ENCODE measurements at regions not wholly inside any gene's neighbourhood (a gene's known extent, or its start where the extent isn't known, plus 50 kb on each side); places are given as distances from the start of the nearest gene placed in this dataset.

DNA sequence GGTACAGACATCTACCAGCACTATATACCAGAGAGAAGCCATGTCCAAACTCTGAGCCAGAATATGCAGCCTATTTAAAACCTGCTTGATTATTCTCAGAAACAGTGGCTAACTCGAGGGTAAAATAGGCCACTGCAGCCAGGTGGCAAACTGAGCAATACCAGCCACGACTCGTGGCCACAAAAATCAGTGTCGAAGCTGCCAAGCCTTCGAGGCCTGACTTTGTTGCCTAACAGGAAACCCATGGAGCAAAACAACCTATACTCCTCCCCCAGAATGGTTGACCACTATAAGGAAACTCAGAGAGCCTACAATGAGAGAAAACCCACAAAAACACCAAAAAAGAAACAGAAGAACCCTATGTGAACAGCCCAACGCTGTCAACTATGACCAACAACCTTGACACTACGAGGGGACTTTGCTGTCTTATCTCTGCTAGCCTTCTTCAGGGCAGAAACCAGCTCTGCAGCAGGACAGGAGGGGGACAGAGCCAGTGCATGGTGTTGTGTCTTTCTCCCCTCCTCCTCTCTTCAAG lies 133.8 kb downstream of the TMEM174 start:
- no peak overlapping the region for H3K27ac ChIP-seq
- TF ChIP-seq, protein P1, sequence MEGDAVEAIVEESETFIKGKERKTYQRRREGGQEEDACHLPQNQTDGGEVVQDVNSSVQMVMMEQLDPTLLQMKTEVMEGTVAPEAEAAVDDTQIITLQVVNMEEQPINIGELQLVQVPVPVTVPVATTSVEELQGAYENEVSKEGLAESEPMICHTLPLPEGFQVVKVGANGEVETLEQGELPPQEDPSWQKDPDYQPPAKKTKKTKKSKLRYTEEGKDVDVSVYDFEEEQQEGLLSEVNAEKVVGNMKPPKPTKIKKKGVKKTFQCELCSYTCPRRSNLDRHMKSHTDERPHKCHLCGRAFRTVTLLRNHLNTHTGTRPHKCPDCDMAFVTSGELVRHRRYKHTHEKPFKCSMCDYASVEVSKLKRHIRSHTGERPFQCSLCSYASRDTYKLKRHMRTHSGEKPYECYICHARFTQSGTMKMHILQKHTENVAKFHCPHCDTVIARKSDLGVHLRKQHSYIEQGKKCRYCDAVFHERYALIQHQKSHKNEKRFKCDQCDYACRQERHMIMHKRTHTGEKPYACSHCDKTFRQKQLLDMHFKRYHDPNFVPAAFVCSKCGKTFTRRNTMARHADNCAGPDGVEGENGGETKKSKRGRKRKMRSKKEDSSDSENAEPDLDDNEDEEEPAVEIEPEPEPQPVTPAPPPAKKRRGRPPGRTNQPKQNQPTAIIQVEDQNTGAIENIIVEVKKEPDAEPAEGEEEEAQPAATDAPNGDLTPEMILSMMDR (conservative IDR thresholded peaks at IDR 0.05), result no peak
- no peak for TF ChIP-seq ZFX (IDR thresholded peaks at IDR 0.05)

- no peak overlapping the region for H3K27ac ChIP-seq
- TF ChIP-seq, protein P1 (conservative IDR thresholded peaks at IDR 0.05), result no peak
Measured at GRCh38 chr5:73306078-73306719, 133.2 kb downstream of the TMEM174 start.

- H3K27ac ChIP-seq, result no peak overlapping the region
Measured at GRCh38 chr5:73305386-73305785, 132.4 kb downstream of the TMEM174 start.

GRCh38 chr5:73304381-73304780 lies 131.4 kb downstream of the TMEM174 start:
- H3K27ac ChIP-seq, result no peak overlapping the region
- TF ChIP-seq ZFX (IDR thresholded peaks at IDR 0.05), result no peak
- TF ChIP-seq, protein P1 (conservative IDR thresholded peaks at IDR 0.05), result no peak

More at GRCh38 chr5:73305386-73305785, 132.4 kb downstream of the TMEM174 start:
- TF ChIP-seq, protein P1 (conservative IDR thresholded peaks at IDR 0.05), result no peak
- TF ChIP-seq ZFX (IDR thresholded peaks at IDR 0.05), result no peak

DNA sequence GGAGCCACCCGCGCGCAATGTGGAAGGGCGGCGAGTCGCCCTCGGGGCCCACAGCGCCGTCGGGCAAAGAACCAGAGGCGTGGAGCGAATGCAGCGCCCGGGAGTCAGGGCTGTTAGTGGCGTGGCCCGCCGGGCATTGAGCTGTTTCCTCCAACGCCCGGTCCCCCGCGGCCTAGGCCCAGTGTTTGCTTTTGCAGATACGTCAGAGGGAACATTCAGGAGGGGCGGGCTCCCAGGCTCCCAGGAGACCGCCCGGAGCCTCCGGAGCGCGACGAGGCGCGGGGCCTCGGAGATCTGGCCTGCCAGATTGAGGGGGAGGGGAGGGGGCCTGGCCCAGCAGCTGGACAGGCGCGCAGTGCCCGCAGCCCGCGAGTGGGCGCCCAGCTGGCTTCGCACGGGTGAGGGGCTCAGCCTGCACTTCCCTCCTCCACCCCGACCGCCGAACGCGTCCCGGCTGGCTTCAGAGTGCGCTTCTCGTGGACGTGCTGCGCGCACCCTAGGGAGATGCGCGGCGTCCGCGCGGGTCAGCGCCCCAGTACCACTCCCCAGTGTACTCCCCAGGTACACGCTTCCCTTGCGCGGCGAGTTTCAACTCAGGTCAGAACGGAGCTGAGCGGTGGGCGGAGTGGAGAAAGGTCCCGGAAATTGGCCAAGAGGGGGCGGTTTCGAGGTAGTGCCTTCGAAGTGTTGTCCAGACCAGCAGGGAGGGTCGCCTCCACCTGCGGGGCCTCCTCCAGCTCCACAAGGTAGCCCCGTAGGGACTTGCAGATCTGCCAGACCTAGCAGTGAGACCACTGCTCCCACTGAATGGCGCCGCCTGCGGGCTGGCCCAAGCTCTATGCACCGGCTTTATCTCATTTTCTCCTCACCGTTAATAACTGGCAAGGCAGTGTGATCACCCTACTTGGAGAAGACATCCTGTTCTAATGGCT lies 130.4 kb downstream of the TMEM174 start:
- no peak overlapping the region for H3K27ac ChIP-seq
- TF ChIP-seq ZFX (IDR thresholded peaks at IDR 0.05), result no peak
- TF ChIP-seq, protein P1 (conservative IDR thresholded peaks at IDR 0.05), result no peak

GRCh38 chr5:73302797-73303147 lies 129.8 kb downstream of the TMEM174 start:
- TF ChIP-seq, protein P1 (conservative IDR thresholded peaks at IDR 0.05), result no peak
- no peak for TF ChIP-seq ZFX (IDR thresholded peaks at IDR 0.05)
- no peak overlapping the region for H3K27ac ChIP-seq
